WERI-Rb-1 (cell line): ENCODE measurements at regions not wholly inside any gene's neighbourhood (a gene's known extent, or its start where the extent isn't known, plus 50 kb on each side); places are given as distances from the start of the nearest gene placed in this dataset.
"Not testable (repeated sequence)": the region's sequence is repeated elsewhere in the genome, so short reads cannot be mapped to it uniquely, and the experiment has no call there.

Experiments
- DNase-seq: peaks from one replicate; pipeline ENCODE4 v3.0.0-alpha.2; 2020
- H3K27ac ChIP-seq: fragments of 250-450 bp; sonication (Bioruptor Pico); 2 replicates; pipeline ENCODE4 v1.5.1; 2020; ENCODE audit warnings: mild to moderate bottlenecking, moderate library complexity
- H3K27me3 ChIP-seq: fragments of 250-450 bp; sonication (Bioruptor Pico); 2 replicates; pipeline ENCODE4 v1.5.1; 2021; ENCODE audit warnings: mild to moderate bottlenecking, low read depth, moderate library complexity; ENCODE audit not compliant: insufficient read depth, severe bottlenecking
- H3K36me3 ChIP-seq: fragments of 250-450 bp; sonication (Bioruptor Pico); 2 replicates; pipeline ENCODE4 v1.5.1; 2020; ENCODE audit warnings: mild to moderate bottlenecking, moderate library complexity
- H3K4me3 ChIP-seq: 2 replicates; pipeline ENCODE4 v1.5.1; 2011; ENCODE audit warnings: low read depth, mild to moderate bottlenecking, control low read depth, low read length
- H3K9me3 ChIP-seq: fragments of 250-450 bp; sonication (Bioruptor Pico); 2 replicates; pipeline ENCODE4 v1.5.1; 2021; ENCODE audit warnings: mild to moderate bottlenecking, moderate library complexity; ENCODE audit not compliant: severe bottlenecking
- CTCF ChIP-seq: IDR thresholded peaks from 2 replicates; pipeline ENCODE4 v1.5.1; 2011; ENCODE audit warnings: low read depth, mild to moderate bottlenecking, control low read depth, inconsistent platforms, low read length

DNA sequence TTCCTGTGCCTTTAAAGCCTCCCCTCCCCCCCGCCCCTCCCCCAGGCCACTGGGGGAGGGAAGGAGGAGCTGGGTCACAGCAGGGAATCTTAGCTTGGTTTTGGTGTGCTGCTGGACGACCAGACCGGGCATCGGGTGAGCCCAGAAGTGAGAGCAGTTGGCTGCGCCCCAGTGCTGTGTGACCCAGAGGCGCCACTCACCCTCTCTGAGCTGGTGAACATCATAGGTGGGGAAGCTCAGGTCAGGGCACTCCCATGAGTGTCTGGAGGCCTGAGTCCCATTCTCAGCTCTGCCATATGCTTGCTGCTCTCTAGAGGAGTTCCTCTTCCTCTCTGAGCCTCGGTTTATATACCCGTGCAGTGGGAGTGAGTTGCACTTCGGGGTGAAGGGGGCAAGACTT lies 3077.5 kb downstream of the RPIA start:
- not testable (repeated sequence) for DNase-seq, H3K9me3 ChIP-seq

DNA sequence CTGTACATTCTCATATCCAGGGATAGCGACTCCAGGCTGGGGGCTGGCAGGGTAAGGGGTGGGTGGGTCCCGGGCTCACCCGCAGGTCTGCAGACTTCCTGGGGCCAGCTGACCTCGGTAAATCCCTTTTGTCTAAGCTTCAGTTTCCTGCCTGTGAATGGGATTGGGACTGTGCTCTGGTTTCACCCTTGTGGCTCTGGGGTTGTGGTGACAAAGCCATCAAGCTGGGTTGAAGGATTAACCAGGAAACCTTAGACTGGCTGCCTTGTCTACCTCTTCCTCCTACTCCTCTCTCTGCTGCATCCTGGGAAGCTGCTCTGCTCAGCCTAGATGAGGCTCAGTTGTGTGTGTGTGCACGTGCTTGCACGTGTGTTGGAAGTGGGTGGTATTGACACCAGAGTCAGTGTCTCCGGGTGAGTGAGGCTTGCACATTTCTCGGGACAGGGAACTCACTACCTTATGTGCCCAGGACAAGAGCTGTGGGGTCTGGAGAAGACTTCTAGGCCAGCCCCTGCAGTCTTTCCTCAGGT lies 3078.6 kb downstream of the RPIA start:
- H3K4me3 ChIP-seq, H3K27ac ChIP-seq, H3K36me3 ChIP-seq, H3K9me3 ChIP-seq, H3K27me3 ChIP-seq: not testable (repeated sequence)
- DNase-seq: peak; percentile 82

More for the DNA sequence above, 3077.5 kb downstream of the RPIA start:
- H3K27me3 ChIP-seq, H3K27ac ChIP-seq, H3K36me3 ChIP-seq, H3K4me3 ChIP-seq: not testable (repeated sequence)

- H3K9me3 ChIP-seq, H3K4me3 ChIP-seq, H3K27ac ChIP-seq, H3K36me3 ChIP-seq, H3K27me3 ChIP-seq, DNase-seq: not testable (repeated sequence)
Observed at GRCh38 chr2:91771604-91772003, 3080.1 kb downstream of the RPIA start.

DNA sequence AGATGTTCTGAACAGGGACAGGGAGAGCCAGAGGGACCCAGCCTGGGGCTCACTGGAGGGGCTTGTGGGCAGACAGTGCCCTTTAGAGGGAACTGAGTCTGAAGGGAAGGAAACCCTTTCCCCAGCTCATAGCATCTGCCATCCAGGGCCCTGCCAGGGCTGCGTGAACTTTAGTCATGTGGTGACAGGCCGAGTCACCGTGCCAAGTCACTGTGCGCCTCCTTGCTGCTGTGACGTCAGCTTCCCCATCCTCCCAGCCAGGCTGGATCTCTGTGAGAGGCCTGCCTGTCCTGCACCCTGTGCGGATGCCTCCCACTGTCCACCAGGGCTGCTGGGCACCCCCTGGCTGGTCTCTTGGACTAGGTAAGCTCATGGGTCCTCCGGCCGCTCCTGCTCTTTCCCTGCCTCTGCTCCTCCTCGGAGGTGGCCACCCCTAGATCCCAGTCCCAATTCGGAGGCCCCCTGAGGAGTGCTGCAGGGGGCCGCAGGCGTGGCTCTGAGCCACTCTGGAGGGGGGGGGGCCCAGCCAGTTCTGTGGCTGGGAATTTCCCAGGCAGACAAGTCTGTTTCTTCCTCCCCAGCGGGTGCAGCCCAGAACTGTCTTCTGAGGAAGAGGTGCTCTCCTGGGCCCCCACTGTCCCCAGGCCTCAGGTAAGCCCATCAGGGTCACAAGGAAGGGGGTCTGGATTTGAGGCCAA lies 3080.9 kb downstream of the RPIA start:
- H3K4me3 ChIP-seq, DNase-seq, H3K27me3 ChIP-seq, H3K36me3 ChIP-seq, H3K9me3 ChIP-seq, H3K27ac ChIP-seq: not testable (repeated sequence)

GRCh38 chr2:91773810-91774209 lies 3082.3 kb downstream of the RPIA start:
- H3K9me3 ChIP-seq, H3K27me3 ChIP-seq, H3K4me3 ChIP-seq, H3K27ac ChIP-seq, H3K36me3 ChIP-seq: not testable (repeated sequence)
- DNase-seq: peak; percentile 48
- peak; percentile 18; the same call in 1 of the 2 replicates for TF ChIP-seq CTCF

DNA sequence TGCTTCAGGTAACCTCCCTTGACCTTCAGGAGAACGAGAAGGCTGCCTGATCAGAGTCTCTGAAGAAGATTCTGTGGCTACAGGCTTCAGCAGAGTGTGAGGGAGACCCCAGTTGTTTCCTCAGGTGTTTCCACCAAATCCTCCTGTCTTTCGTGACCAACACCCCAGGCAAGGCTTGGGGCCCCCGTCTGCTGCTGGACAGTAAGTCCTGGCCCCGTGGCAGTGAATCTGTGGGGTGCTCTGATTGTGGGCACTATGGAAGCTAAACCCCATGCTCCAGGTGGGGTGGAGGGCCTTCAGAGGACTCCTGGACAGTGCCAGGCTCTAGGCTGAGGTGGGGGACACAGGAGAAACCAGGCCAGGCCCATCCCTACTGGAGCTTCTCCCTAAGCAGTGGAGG lies 3083.7 kb downstream of the RPIA start:
- not testable (repeated sequence) for H3K27me3 ChIP-seq, H3K36me3 ChIP-seq, DNase-seq, H3K4me3 ChIP-seq, H3K9me3 ChIP-seq, H3K27ac ChIP-seq

- H3K27me3 ChIP-seq, DNase-seq, H3K27ac ChIP-seq, H3K36me3 ChIP-seq, H3K9me3 ChIP-seq, H3K4me3 ChIP-seq: not testable (repeated sequence)
Observed at GRCh38 chr2:91780324-91780723, 3088.9 kb downstream of the RPIA start.

GRCh38 chr2:91809391-91809790 lies 3061.8 kb upstream of the TEKT4 start:
- H3K27me3 ChIP-seq, H3K36me3 ChIP-seq, DNase-seq, H3K27ac ChIP-seq, H3K9me3 ChIP-seq: not testable (repeated sequence)
- H3K4me3 ChIP-seq: peak overlapping the region; percentile 34

- Histone ChIP-seq H3K4me3 (no peak overlapping the region), H3K9me3 (no peaks in the 10 kb centered on the region), H3K36me3 (no peaks in the 10 kb centered on the region), H3K27me3 (no peaks in the 10 kb centered on the region), H3K27ac (no peak overlapping the region)
- no peak for DNase-seq
- TF ChIP-seq CTCF: no peak
Observed at GRCh38 chr2:91839904-91840868, 3031.0 kb upstream of the TEKT4 start.

DNA sequence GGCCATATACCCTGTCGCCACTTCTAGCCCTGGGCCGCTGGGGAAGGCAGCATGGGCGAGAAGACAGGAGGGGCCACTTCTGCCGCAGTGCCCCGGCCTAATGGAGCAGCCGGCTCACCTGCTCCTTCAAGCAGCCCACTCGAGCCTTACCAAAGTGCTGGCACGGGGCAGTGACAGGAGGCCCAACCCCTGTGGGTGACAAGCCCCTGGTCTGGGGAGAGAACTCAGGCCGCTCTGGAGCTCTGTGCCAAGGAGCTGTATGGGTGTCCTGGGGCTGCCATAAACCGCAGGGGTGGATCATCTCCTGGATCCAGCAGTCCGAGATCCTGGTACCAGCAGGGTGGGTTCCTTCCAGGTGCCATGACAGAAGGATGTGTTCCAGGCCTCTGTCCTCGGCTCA lies 3029.0 kb upstream of the TEKT4 start:
- H3K36me3 ChIP-seq, H3K27ac ChIP-seq, H3K9me3 ChIP-seq, H3K4me3 ChIP-seq, H3K27me3 ChIP-seq, DNase-seq: not testable (repeated sequence)

GRCh38 chr2:91842913-91843312 lies 3028.3 kb upstream of the TEKT4 start:
- not testable (repeated sequence) for H3K9me3 ChIP-seq, DNase-seq, H3K27ac ChIP-seq, H3K36me3 ChIP-seq, H3K27me3 ChIP-seq, H3K4me3 ChIP-seq

- H3K36me3 ChIP-seq, H3K9me3 ChIP-seq, H3K27ac ChIP-seq, H3K27me3 ChIP-seq, H3K4me3 ChIP-seq, DNase-seq: not testable (repeated sequence)
Observed at GRCh38 chr2:91843723-91844450, 3027.3 kb upstream of the TEKT4 start.
